WERI-Rb-1 (cell line): ENCODE measurements at regions not wholly inside any gene's neighbourhood (a gene's known extent, or its start where the extent isn't known, plus 50 kb on each side); places are given as distances from the start of the nearest gene placed in this dataset.

ENCODE experiments used
- DNase-seq: peaks from one replicate; pipeline ENCODE4 v3.0.0-alpha.2; 2020
- H3K27ac ChIP-seq: fragments of 250-450 bp; sonication (Bioruptor Pico); 2 replicates; pipeline ENCODE4 v1.5.1; 2020; ENCODE audit warnings: mild to moderate bottlenecking, moderate library complexity
- H3K27me3 ChIP-seq: fragments of 250-450 bp; sonication (Bioruptor Pico); 2 replicates; pipeline ENCODE4 v1.5.1; 2021; ENCODE audit warnings: mild to moderate bottlenecking, low read depth, moderate library complexity; ENCODE audit not compliant: insufficient read depth, severe bottlenecking
- H3K36me3 ChIP-seq: fragments of 250-450 bp; sonication (Bioruptor Pico); 2 replicates; pipeline ENCODE4 v1.5.1; 2020; ENCODE audit warnings: mild to moderate bottlenecking, moderate library complexity
- H3K4me3 ChIP-seq: 2 replicates; pipeline ENCODE4 v1.5.1; 2011; ENCODE audit warnings: low read depth, mild to moderate bottlenecking, control low read depth, low read length
- H3K9me3 ChIP-seq: fragments of 250-450 bp; sonication (Bioruptor Pico); 2 replicates; pipeline ENCODE4 v1.5.1; 2021; ENCODE audit warnings: mild to moderate bottlenecking, moderate library complexity; ENCODE audit not compliant: severe bottlenecking
- CTCF ChIP-seq: IDR thresholded peaks from 2 replicates; pipeline ENCODE4 v1.5.1; 2011; ENCODE audit warnings: low read depth, mild to moderate bottlenecking, control low read depth, inconsistent platforms, low read length

- no peak for DNase-seq
- H3K9me3 ChIP-seq: no peaks in the 10 kb centered on the region
- no peaks in the 10 kb centered on the region for H3K36me3 ChIP-seq
- no peak overlapping the region for H3K27ac ChIP-seq
- no peak overlapping the region for H3K4me3 ChIP-seq
- H3K27me3 ChIP-seq: no peaks in the 10 kb centered on the region
- no peak for TF ChIP-seq CTCF
Measured at GRCh38 chr2:196230061-196230854, 58.9 kb upstream of the STK17B start.

- DNase-seq: no peak
- H3K9me3 ChIP-seq: no peaks in the 10 kb centered on the region
- H3K4me3 ChIP-seq: no peak overlapping the region
- H3K27ac ChIP-seq: no peak overlapping the region
- no peaks in the 10 kb centered on the region for H3K36me3 ChIP-seq
- H3K27me3 ChIP-seq: no peaks in the 10 kb centered on the region
- no peak for TF ChIP-seq CTCF
Measured at GRCh38 chr2:196233021-196233804, 61.8 kb upstream of the STK17B start.

- Histone ChIP-seq H3K4me3 (no peak overlapping the region), H3K9me3 (no peaks in the 10 kb centered on the region), H3K27me3 (no peaks in the 10 kb centered on the region), H3K36me3 (no peaks in the 10 kb centered on the region), H3K27ac (no peak overlapping the region)
- no peak for TF ChIP-seq CTCF
- DNase-seq: no peak
Measured at GRCh38 chr2:196233805-196234475, 62.6 kb upstream of the STK17B start.

GRCh38 chr2:196234672-196235071, 63.3 kb upstream of the STK17B start:
- Histone ChIP-seq H3K4me3 (no peak overlapping the region), H3K9me3 (no peaks in the 10 kb centered on the region), H3K27me3 (no peaks in the 10 kb centered on the region), H3K27ac (no peak overlapping the region), H3K36me3 (no peaks in the 10 kb centered on the region)
- no peak for DNase-seq
- no peak for TF ChIP-seq CTCF

- Histone ChIP-seq H3K4me3 (no peak overlapping the region), H3K9me3 (no peaks in the 10 kb centered on the region), H3K36me3 (no peaks in the 10 kb centered on the region), H3K27me3 (no peaks in the 10 kb centered on the region), H3K27ac (no peak overlapping the region)
- TF ChIP-seq CTCF: no peak
- no peak for DNase-seq
Measured at GRCh38 chr2:196238836-196239380, 67.5 kb upstream of the STK17B start.
